ENCODE measurements at regions not wholly inside any gene's neighbourhood (a gene's known extent, or its start where the extent isn't known, plus 50 kb on each side); places are given as distances from the start of the nearest gene placed in this dataset.

- H3K4ac ChIP-seq (ENCODE audit: low read depth, low read length), result peak overlapping the region; percentile 49; the same call in 1 of the 2 replicates
- ATAC-seq (ENCODE audit: low read depth), result no peak; the same call in 1 of the 2 replicates
- no peak overlapping the region for H3K23ac ChIP-seq (ENCODE audit: low read depth, low read length)
- no peak overlapping the region for H2AK9ac ChIP-seq (replicated peaks; ENCODE audit: low read depth, low read length, poor library complexity)
- peak overlapping the region; percentile 24; the same call in 1 of the 2 replicates for H3K18ac ChIP-seq (ENCODE audit: low read depth, low read length)
- no TSS peak for BruUV-seq (replicated peaks)
- H3K27ac ChIP-seq (ENCODE audit: insufficient read depth, low read length), result no peak overlapping the region
- H2AFZ ChIP-seq (replicated peaks; ENCODE audit: low read length, poor library complexity), result no peak overlapping the region
- ChIA-PET POLR2A (ENCODE audit: unreplicated experiment) (no interaction called here), CTCF (interaction anchor here (1.1 kb wide), 1 partner anchor 11 kb away, joined by 3 read pairs; no protein-coding TSS in a partner anchor)
- peaks cover 8% of the 10 kb centered on the region for H3K4me1 ChIP-seq (ENCODE audit: control insufficient read depth, insufficient read depth, low read length)
- peak overlapping the region; percentile 69 for H2BK20ac ChIP-seq (ENCODE audit: low read depth, low read length)
- H3K9ac ChIP-seq (ENCODE audit: low read depth, low read length), result no peak overlapping the region
- dilution Hi-C loops (cut with HindIII; ENCODE audit: low sequenced_read_pairs, unreplicated experiment) (no loop called here), in situ Hi-C loops (cut with MboI; ENCODE audit: low sequenced_read_pairs) (no loop called here), intact Hi-C loops (cut with micrococcal nuclease) (no loop called here)
- H3K4me3 ChIP-seq (ENCODE audit: insufficient read depth, low read depth, low read length), result no peak overlapping the region
- H4K91ac ChIP-seq (ENCODE audit: insufficient read depth, low read depth, low read length), result peak overlapping the region; percentile 17; the same call in 1 of the 2 replicates
- H4K8ac ChIP-seq (ENCODE audit: low read depth in 2 of 2, low read length in 2 of 2), result peak overlapping the region in 1 of 2 experiments; percentile 49; a peak in 1 of 4 replicates
- no peaks in the 10 kb centered on the region for H3K36me3 ChIP-seq (ENCODE audit: control insufficient read depth, insufficient read depth, low read length)
- TF ChIP-seq ELK1 (IDR thresholded peaks at IDR 0.05; ENCODE audit: borderline replicate concordance, low read depth, low read length) (no peak), NFE2L2 (IDR thresholded peaks at IDR 0.05; ENCODE audit: low read depth, low read length) (no peak), CEBPB (IDR thresholded peaks at IDR 0.05; ENCODE audit: low read depth, low read length) (no peak), RFX5 (IDR thresholded peaks at IDR 0.05; ENCODE audit: low read depth, low read length) (no peak)
- peak overlapping the region; percentile 25; the same call in 2 of the 3 replicates for H2BK15ac ChIP-seq (ENCODE audit: low read depth, low read length)
- H2BK5ac ChIP-seq (ENCODE audit: low read depth, low read length, poor library complexity, severe bottlenecking), result peak overlapping the region; percentile 61
- H3K79me1 ChIP-seq (ENCODE audit: low read depth in 1 of 2, low read length in 2 of 2), result no peaks in the 10 kb centered on the region
- no peaks in the 10 kb centered on the region; the same call in 1 of the 2 replicates for H3K27me3 ChIP-seq (ENCODE audit: control insufficient read depth, insufficient read depth, low read length)
- DNase-seq, result no peak
- peak overlapping the region; percentile 2 for H2AK5ac ChIP-seq (ENCODE audit: low read depth, low read length)
- no peak overlapping the region for H3K4me2 ChIP-seq (ENCODE audit: low read depth, low read length)
- H4K20me1 ChIP-seq (ENCODE audit: insufficient read depth, low read length), result no peaks in the 10 kb centered on the region
- H4K5ac ChIP-seq (ENCODE audit: low read depth, low read length), result no peak overlapping the region; the same call in 1 of the 2 replicates
- no peaks in the 10 kb centered on the region for H3K9me3 ChIP-seq (ENCODE audit: control insufficient read depth, insufficient read depth, low read length)
- no peak overlapping the region for H3K56ac ChIP-seq (ENCODE audit: extremely low read depth, insufficient read depth, low read length)
- H3K9me1 ChIP-seq (ENCODE audit: insufficient read depth, low read length), result peaks cover 15% of the 10 kb centered on the region
- peak overlapping the region; percentile 56 for H2BK120ac ChIP-seq (ENCODE audit: low read depth, low read length)
- H3K14ac ChIP-seq (replicated peaks; ENCODE audit: low read depth, low read length), result peak overlapping the region; percentile 16; the same call in 1 of the 2 replicates
Observed at GRCh38 chr18:22283116-22283395, 113.7 kb downstream of the GATA6 start.

All from IMR-90 (cell line).